HEK293 (cell line): ENCODE measurements at regions not wholly inside any gene's neighbourhood (a gene's known extent, or its start where the extent isn't known, plus 50 kb on each side); places are given as distances from the start of the nearest gene placed in this dataset.

Source experiments
- CTCF ChIA-PET: fragments of 350-600 bp; formaldehyde crosslinking; extraction: SDS; loops from one replicate; lab custom pipeline; 2021; ENCODE audit warnings: antibody characterized with exemption; lab: Yijun Ruan, JAX
- POLR2A ChIA-PET: fragments of 300-600 bp; formaldehyde crosslinking; extraction: SDS; loops from one replicate; lab custom pipeline; 2020; ENCODE audit warnings: antibody characterized with exemption, inconsistent platforms; lab: Yijun Ruan, JAX
- H3K27ac ChIP-seq: fragments of 200-500 bp; sonication (Bioruptor generic); 2 replicates; pipeline ENCODE4 v1.5.1; 2014; ENCODE audit warnings: low read depth, low read length, control low read depth, inconsistent platforms; ENCODE audit errors: extremely low read depth
- H3K36me3 ChIP-seq, 2 experiments: fragments of 200-500 bp in 1 of 2; sonication (Bioruptor generic) in 1 of 2; 1 replicate in 1 of 2; 2 replicates in 1 of 2; pipeline ENCODE4 v1.5.1; 2014 to 2017; ENCODE audit warnings: inconsistent platforms in 2 of 2, low read length in 2 of 2; ENCODE audit not compliant: control insufficient read depth in 2 of 2, insufficient read depth in 1 of 2
- H3K4me1 ChIP-seq: fragments of 200-500 bp; sonication (Bioruptor generic); 2 replicates; pipeline ENCODE4 v1.5.1; 2014; ENCODE audit warnings: mild to moderate bottlenecking, low read length, inconsistent platforms; ENCODE audit not compliant: control insufficient read depth, insufficient read depth
- H3K4me3 ChIP-seq: 2 replicates; pipeline ENCODE4 v1.5.1; 2011; ENCODE audit warnings: low read depth, mild to moderate bottlenecking, control low read depth, low read length, moderate library complexity
- H3K9me3 ChIP-seq: fragments of 200-500 bp; sonication (Bioruptor generic); 2 replicates; pipeline ENCODE4 v1.5.1; 2014; ENCODE audit warnings: low read depth, low read length, inconsistent platforms; ENCODE audit not compliant: control insufficient read depth, insufficient read depth
- YY2 ChIP-seq: fragments of 450-650 bp; formaldehyde crosslinking; IDR thresholded peaks from 2 replicates; pipeline ENCODE4 v1.5.1; 2016; ENCODE audit warnings: missing biosample characterization, missing genetic modification characterization
- ZBTB7A ChIP-seq: fragments of 450-650 bp; formaldehyde crosslinking; IDR thresholded peaks from 2 replicates; pipeline ENCODE4 v1.5.1; 2016; ENCODE audit warnings: low read depth, missing biosample characterization, missing genetic modification characterization
- ZFP69B ChIP-seq: fragments of 450-650 bp; formaldehyde crosslinking; IDR thresholded peaks from 2 replicates; pipeline ENCODE4 v1.5.1; 2016; ENCODE audit warnings: missing biosample characterization, missing genetic modification characterization
- ZNF140 ChIP-seq: fragments of 450-650 bp; formaldehyde crosslinking; IDR thresholded peaks from 2 replicates; pipeline ENCODE4 v1.5.1; 2016; ENCODE audit warnings: missing biosample characterization, missing genetic modification characterization
- ZNF169 ChIP-seq: fragments of 450-650 bp; formaldehyde crosslinking; IDR thresholded peaks from 2 replicates; pipeline ENCODE4 v1.5.1; 2016; ENCODE audit warnings: missing biosample characterization, missing genetic modification characterization
- ZNF239 ChIP-seq: fragments of 450-650 bp; formaldehyde crosslinking; IDR thresholded peaks from 2 replicates; pipeline ENCODE4 v1.5.1; 2016; ENCODE audit warnings: missing biosample characterization, missing genetic modification characterization
- ZNF248 ChIP-seq: fragments of 450-650 bp; formaldehyde crosslinking; IDR thresholded peaks from 2 replicates; pipeline ENCODE4 v1.5.1; 2017; ENCODE audit warnings: missing biosample characterization, missing genetic modification characterization
- ZNF335 ChIP-seq: fragments of 450-650 bp; formaldehyde crosslinking; conservative IDR thresholded peaks from 2 replicates; pipeline ENCODE4 v1.5.1; 2016; ENCODE audit warnings: missing biosample characterization, missing genetic modification characterization
- ZNF48 ChIP-seq: fragments of 450-650 bp; formaldehyde crosslinking; IDR thresholded peaks from 2 replicates; pipeline ENCODE4 v1.5.1; 2016; ENCODE audit warnings: missing biosample characterization, missing genetic modification characterization
- ZNF596 ChIP-seq: fragments of 450-650 bp; IDR thresholded peaks from 2 replicates; pipeline ENCODE4 v1.5.0; 2018; ENCODE audit warnings: missing biosample characterization, mild to moderate bottlenecking, missing genetic modification characterization, moderate library complexity
- ZNF707 ChIP-seq: fragments of 450-650 bp; formaldehyde crosslinking; IDR thresholded peaks from 2 replicates; pipeline ENCODE4 v1.5.1; 2016; ENCODE audit warnings: missing biosample characterization, missing genetic modification characterization
- TF ChIP-seq, protein P1 (sequence below): fragments of 450-650 bp; formaldehyde crosslinking; IDR thresholded peaks from 2 replicates; pipeline ENCODE4 v1.5.1; 2016; ENCODE audit warnings: missing biosample characterization, missing genetic modification characterization
- TF ChIP-seq, protein P2 (sequence below): fragments of 450-650 bp; formaldehyde crosslinking; IDR thresholded peaks from 2 replicates; pipeline ENCODE4 v1.5.1; 2016; ENCODE audit warnings: missing biosample characterization, missing genetic modification characterization
- TF ChIP-seq, protein P3 (sequence below): fragments of 450-650 bp; formaldehyde crosslinking; IDR thresholded peaks from 2 replicates; pipeline ENCODE4 v1.5.1; 2016; ENCODE audit warnings: missing biosample characterization, missing genetic modification characterization, borderline replicate concordance
- TF ChIP-seq, protein P4 (sequence below): fragments of 450-650 bp; formaldehyde crosslinking; IDR thresholded peaks from 2 replicates; pipeline ENCODE4 v1.5.1; 2017; ENCODE audit warnings: missing biosample characterization, missing genetic modification characterization

DNA sequence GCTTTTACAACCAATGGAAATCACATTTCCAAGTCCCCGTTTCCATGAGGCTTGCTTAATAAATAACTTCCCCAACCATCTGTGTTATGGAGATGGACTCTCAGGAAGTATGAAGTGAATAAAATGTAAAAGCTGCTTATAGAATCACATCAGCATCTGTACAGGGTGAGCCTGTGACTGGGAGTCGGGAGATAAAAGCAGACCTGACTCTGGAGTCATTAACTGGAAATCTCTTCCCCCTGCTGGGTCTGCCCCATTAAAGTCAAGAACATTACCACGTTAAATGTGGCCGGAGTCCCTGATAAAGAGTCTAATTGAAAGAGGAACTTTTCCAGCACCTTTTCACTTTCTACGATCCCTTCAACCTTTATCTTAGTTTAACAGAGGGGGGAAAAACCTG lies 368.5 kb downstream of the DOK5 start:
- Histone ChIP-seq H3K9me3 (no peaks in the 10 kb centered on the region), H3K36me3 (no peaks in the 10 kb centered on the region), H3K4me1 (no peaks in the 10 kb centered on the region), H3K4me3 (no peak overlapping the region), H3K27ac (no peak overlapping the region)
- TF ChIP-seq, protein P1, sequence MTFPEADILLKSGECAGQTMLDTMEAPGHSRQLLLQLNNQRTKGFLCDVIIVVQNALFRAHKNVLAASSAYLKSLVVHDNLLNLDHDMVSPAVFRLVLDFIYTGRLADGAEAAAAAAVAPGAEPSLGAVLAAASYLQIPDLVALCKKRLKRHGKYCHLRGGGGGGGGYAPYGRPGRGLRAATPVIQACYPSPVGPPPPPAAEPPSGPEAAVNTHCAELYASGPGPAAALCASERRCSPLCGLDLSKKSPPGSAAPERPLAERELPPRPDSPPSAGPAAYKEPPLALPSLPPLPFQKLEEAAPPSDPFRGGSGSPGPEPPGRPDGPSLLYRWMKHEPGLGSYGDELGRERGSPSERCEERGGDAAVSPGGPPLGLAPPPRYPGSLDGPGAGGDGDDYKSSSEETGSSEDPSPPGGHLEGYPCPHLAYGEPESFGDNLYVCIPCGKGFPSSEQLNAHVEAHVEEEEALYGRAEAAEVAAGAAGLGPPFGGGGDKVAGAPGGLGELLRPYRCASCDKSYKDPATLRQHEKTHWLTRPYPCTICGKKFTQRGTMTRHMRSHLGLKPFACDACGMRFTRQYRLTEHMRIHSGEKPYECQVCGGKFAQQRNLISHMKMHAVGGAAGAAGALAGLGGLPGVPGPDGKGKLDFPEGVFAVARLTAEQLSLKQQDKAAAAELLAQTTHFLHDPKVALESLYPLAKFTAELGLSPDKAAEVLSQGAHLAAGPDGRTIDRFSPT (tag by site-specific recombination): no peak
- TF ChIP-seq, protein P2, sequence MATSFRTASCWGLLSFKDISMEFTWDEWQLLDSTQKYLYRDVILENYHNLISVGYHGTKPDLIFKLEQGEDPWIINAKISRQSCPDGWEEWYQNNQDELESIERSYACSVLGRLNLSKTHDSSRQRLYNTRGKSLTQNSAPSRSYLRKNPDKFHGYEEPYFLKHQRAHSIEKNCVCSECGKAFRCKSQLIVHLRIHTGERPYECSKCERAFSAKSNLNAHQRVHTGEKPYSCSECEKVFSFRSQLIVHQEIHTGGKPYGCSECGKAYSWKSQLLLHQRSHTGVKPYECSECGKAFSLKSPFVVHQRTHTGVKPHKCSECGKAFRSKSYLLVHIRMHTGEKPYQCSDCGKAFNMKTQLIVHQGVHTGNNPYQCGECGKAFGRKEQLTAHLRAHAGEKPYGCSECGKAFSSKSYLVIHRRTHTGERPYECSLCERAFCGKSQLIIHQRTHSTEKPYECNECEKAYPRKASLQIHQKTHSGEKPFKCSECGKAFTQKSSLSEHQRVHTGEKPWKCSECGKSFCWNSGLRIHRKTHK (tag by site-specific recombination): no peak
- TF ChIP-seq ZNF140: no peak
- no peak for TF ChIP-seq ZBTB7A
- no peak for TF ChIP-seq YY2
- no peak for TF ChIP-seq ZNF169 (tag by site-specific recombination)
- no peak for TF ChIP-seq ZNF707
- CTCF ChIA-PET: no interaction called here
- POLR2A ChIA-PET: no interaction called here

DNA sequence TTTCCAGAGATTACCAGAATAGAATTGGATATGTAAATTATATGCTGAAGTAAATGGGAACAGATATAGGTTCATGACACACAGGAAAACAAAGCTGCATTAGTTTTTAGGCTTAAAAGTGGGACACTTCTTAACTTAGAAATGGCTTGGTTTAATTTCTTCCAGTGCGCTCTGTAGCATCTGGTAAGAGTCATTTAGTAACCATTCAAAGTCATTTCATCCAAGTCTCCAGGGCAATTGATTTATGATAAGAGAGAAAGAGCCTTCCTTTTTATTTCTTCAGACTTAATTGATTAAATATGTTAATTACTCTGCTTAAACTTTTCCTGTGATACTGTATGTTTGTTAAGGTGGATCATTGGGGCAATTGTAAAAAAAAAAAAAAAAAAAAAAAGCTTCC lies 368.0 kb downstream of the DOK5 start:
- no peak overlapping the region for H3K27ac ChIP-seq
- H3K36me3 ChIP-seq: no peaks in the 10 kb centered on the region
- TF ChIP-seq ZFP69B (no peak), ZNF596 (tag by site-specific recombination) (no peak), ZNF48 (tag by site-specific recombination) (no peak), ZNF335 (tag by site-specific recombination) (no peak), ZNF248 (tag by site-specific recombination) (no peak), ZNF239 (tag by site-specific recombination) (no peak)
- TF ChIP-seq, protein P3, sequence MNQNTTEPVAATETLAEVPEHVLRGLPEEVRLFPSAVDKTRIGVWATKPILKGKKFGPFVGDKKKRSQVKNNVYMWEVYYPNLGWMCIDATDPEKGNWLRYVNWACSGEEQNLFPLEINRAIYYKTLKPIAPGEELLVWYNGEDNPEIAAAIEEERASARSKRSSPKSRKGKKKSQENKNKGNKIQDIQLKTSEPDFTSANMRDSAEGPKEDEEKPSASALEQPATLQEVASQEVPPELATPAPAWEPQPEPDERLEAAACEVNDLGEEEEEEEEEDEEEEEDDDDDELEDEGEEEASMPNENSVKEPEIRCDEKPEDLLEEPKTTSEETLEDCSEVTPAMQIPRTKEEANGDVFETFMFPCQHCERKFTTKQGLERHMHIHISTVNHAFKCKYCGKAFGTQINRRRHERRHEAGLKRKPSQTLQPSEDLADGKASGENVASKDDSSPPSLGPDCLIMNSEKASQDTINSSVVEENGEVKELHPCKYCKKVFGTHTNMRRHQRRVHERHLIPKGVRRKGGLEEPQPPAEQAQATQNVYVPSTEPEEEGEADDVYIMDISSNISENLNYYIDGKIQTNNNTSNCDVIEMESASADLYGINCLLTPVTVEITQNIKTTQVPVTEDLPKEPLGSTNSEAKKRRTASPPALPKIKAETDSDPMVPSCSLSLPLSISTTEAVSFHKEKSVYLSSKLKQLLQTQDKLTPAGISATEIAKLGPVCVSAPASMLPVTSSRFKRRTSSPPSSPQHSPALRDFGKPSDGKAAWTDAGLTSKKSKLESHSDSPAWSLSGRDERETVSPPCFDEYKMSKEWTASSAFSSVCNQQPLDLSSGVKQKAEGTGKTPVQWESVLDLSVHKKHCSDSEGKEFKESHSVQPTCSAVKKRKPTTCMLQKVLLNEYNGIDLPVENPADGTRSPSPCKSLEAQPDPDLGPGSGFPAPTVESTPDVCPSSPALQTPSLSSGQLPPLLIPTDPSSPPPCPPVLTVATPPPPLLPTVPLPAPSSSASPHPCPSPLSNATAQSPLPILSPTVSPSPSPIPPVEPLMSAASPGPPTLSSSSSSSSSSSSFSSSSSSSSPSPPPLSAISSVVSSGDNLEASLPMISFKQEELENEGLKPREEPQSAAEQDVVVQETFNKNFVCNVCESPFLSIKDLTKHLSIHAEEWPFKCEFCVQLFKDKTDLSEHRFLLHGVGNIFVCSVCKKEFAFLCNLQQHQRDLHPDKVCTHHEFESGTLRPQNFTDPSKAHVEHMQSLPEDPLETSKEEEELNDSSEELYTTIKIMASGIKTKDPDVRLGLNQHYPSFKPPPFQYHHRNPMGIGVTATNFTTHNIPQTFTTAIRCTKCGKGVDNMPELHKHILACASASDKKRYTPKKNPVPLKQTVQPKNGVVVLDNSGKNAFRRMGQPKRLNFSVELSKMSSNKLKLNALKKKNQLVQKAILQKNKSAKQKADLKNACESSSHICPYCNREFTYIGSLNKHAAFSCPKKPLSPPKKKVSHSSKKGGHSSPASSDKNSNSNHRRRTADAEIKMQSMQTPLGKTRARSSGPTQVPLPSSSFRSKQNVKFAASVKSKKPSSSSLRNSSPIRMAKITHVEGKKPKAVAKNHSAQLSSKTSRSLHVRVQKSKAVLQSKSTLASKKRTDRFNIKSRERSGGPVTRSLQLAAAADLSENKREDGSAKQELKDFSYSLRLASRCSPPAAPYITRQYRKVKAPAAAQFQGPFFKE (tag by site-specific recombination): no peak
- TF ChIP-seq, protein P4, sequence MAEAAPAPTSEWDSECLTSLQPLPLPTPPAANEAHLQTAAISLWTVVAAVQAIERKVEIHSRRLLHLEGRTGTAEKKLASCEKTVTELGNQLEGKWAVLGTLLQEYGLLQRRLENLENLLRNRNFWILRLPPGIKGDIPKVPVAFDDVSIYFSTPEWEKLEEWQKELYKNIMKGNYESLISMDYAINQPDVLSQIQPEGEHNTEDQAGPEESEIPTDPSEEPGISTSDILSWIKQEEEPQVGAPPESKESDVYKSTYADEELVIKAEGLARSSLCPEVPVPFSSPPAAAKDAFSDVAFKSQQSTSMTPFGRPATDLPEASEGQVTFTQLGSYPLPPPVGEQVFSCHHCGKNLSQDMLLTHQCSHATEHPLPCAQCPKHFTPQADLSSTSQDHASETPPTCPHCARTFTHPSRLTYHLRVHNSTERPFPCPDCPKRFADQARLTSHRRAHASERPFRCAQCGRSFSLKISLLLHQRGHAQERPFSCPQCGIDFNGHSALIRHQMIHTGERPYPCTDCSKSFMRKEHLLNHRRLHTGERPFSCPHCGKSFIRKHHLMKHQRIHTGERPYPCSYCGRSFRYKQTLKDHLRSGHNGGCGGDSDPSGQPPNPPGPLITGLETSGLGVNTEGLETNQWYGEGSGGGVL (tag by site-specific recombination): no peak
- TF ChIP-seq, all 188 proteins: peak for 0
- POLR2A ChIA-PET: no interaction called here
- no peaks in the 10 kb centered on the region for H3K4me1 ChIP-seq
- H3K9me3 ChIP-seq: no peaks in the 10 kb centered on the region
- CTCF ChIA-PET: no interaction called here
- no peak overlapping the region for H3K4me3 ChIP-seq
